ENCODE measurements at regions not wholly inside any gene's neighbourhood (a gene's known extent, or its start where the extent isn't known, plus 50 kb on each side); places are given as distances from the start of the nearest gene placed in this dataset.

DNA sequence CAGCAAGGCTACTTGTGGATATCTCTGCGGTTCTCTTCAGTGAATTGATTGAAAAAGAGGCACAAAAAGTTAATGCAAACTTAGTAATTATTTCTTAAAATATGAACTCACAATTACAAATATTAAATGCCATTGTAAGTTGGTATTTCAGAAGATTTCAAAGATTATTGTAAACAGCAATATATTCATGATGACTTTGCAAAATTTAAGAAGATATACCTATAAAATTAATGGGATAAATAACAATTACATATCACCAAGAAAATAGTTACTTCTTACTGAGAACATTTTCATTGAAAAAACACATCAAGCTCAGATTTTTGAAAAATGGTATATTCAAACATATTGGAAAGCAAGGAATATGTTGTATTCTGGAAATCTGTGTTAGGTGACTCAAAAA is 482.0 kb upstream of the LRRTM1 start:
- TF ChIP-seq, protein P1, sequence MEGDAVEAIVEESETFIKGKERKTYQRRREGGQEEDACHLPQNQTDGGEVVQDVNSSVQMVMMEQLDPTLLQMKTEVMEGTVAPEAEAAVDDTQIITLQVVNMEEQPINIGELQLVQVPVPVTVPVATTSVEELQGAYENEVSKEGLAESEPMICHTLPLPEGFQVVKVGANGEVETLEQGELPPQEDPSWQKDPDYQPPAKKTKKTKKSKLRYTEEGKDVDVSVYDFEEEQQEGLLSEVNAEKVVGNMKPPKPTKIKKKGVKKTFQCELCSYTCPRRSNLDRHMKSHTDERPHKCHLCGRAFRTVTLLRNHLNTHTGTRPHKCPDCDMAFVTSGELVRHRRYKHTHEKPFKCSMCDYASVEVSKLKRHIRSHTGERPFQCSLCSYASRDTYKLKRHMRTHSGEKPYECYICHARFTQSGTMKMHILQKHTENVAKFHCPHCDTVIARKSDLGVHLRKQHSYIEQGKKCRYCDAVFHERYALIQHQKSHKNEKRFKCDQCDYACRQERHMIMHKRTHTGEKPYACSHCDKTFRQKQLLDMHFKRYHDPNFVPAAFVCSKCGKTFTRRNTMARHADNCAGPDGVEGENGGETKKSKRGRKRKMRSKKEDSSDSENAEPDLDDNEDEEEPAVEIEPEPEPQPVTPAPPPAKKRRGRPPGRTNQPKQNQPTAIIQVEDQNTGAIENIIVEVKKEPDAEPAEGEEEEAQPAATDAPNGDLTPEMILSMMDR (IDR thresholded peaks at IDR 0.05), result no peak
- TF ChIP-seq POLR2A (IDR thresholded peaks at IDR 0.05), result no peak

All from heart left ventricle (tissue), 13 donors.